ENCODE measurements at regions not wholly inside any gene's neighbourhood (a gene's known extent, or its start where the extent isn't known, plus 50 kb on each side); places are given as distances from the start of the nearest gene placed in this dataset.

DNA sequence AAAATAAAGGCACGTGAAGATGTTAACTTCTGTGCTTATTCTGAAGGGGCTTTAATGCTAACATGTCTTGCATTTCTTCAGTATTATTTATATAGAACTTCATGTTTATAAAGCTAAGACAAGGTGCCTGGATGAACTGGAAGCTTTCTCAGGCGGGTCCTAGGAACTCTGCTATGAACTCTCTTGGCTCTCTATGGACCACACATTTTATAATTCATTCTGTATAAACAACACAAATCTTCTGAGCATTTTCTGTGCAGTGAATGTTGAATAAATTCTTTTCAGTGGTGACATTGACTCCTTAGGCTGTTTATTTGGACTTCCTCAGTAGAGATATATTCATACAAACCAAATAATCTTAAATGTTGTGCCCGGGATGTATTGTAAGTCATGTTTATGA, 79.6 kb downstream of the TRIL start:
- H3K27me3 Mint-ChIP-seq (ENCODE audit: low read depth): no peaks in the 10 kb centered on the region
- H3K4ac ChIP-seq (ENCODE audit: low read depth, low read length): no peak overlapping the region
- H4K5ac ChIP-seq (ENCODE audit: insufficient read length, low read depth, low read length): no peak overlapping the region

More for the DNA sequence above, 79.6 kb downstream of the TRIL start:
- Histone ChIP-seq H3K18ac (ENCODE audit: insufficient read length, low read depth, low read length) (no peak overlapping the region), H2BK20ac (ENCODE audit: low read depth, low read length, poor library complexity, severe bottlenecking) (no peak overlapping the region), H3K79me2 (ENCODE audit: insufficient read depth, low read length) (no peaks in the 10 kb centered on the region), H2BK12ac (ENCODE audit: insufficient read length, low read depth, low read length) (no peak overlapping the region), H3K27me3 (ENCODE audit: insufficient read depth, low read length) (no peaks in the 10 kb centered on the region), H2AK5ac (ENCODE audit: insufficient read length, low read length) (no peak overlapping the region), H3K9ac (ENCODE audit: extremely low read depth, insufficient read length, low read length) (no peak overlapping the region), H3K9me3 (ENCODE audit: control insufficient read depth, low read depth, low read length) (no peaks in the 10 kb centered on the region), H3K23ac (ENCODE audit: insufficient read length, low read depth, low read length) (no peak overlapping the region), H4K8ac (replicated peaks; ENCODE audit: insufficient read length, low read depth, low read length) (no peak overlapping the region), H3K23me2 (ENCODE audit: insufficient read length, low read depth, low read length, poor library complexity, severe bottlenecking) (no peaks in the 10 kb centered on the region), H2BK120ac (ENCODE audit: low read depth, low read length, poor library complexity, severe bottlenecking) (no peak overlapping the region), H2BK15ac (ENCODE audit: low read depth, low read length) (no peak overlapping the region), H3T11ph (ENCODE audit: low read length) (no peak overlapping the region), H3K79me1 (ENCODE audit: insufficient read depth, low read depth, low read length, poor library complexity, severe bottlenecking) (no peaks in the 10 kb centered on the region), H4K20me1 (ENCODE audit: control insufficient read depth, insufficient read depth, insufficient read length) (no peaks in the 10 kb centered on the region), H3K4me1 (ENCODE audit: insufficient read depth, low read length) (no peaks in the 10 kb centered on the region), H2BK5ac (ENCODE audit: insufficient read length, low read length) (no peak overlapping the region), H3K27ac (ENCODE audit: insufficient read length, low read depth, low read length) (no peak overlapping the region), H3K4me2 (ENCODE audit: insufficient read depth, insufficient read length, low read length) (no peak overlapping the region), H4K91ac (ENCODE audit: insufficient read length, low read depth, low read length) (no peak overlapping the region), H3K14ac (ENCODE audit: insufficient read depth, low read length) (no peak overlapping the region), H2AFZ (ENCODE audit: low read length) (no peak overlapping the region), H3K56ac (ENCODE audit: insufficient read length, low read depth, low read length) (no peak overlapping the region)
- no CpG with 5 or more reads among the region's 3 CpGs for WGBS (ENCODE audit: extremely low coverage, insufficient read length, low lambda C conversion rate)
- TF ChIP-seq CTCF (conservative IDR thresholded peaks at IDR 0.05): no peak
- Mint-ChIP-seq H3K9me3 (no peaks in the 10 kb centered on the region), H3K4me1 (peaks cover 10% of the 10 kb centered on the region in 2 experiments), H3K36me3 (ENCODE audit: insufficient read depth in 1 of 3, low read depth in 3 of 3) (no peaks in the 10 kb centered on the region), H3K4me3 (no peak overlapping the region), H3K27ac (no peak overlapping the region)
- DNase-seq: no peak
